GM21717 (cell line): ENCODE measurements at regions not wholly inside any gene's neighbourhood (a gene's known extent, or its start where the extent isn't known, plus 50 kb on each side); places are given as distances from the start of the nearest gene placed in this dataset.

Experiments used
- ATAC-seq: cut with Tn5 transposase; IDR thresholded peaks from one replicate; pipeline ENCODE4 v1.9.1; 2021; ENCODE audit warnings: mild to moderate bottlenecking, moderate library complexity; ENCODE audit not compliant: unreplicated experiment

DNA sequence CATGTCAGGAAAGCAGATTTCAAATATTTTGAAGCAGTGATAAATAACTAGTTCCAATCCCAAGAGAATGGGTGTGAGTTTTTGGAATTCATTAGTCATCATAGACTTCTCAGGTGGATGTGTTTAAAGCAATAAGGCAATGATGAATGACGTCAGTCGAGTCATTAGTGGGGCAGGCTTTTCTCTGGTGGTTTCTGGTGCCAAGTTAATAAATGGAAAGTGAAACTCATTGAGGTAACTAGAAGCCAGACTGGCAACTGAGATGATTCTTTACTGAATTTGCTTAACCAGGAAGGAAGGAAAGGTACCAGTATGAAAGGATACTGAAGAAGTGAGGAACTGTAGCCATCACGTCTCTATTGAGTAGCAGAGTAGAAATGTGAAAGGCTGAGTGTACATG lies 311.0 kb downstream of the GPAM start:
- ATAC-seq: no peak

DNA sequence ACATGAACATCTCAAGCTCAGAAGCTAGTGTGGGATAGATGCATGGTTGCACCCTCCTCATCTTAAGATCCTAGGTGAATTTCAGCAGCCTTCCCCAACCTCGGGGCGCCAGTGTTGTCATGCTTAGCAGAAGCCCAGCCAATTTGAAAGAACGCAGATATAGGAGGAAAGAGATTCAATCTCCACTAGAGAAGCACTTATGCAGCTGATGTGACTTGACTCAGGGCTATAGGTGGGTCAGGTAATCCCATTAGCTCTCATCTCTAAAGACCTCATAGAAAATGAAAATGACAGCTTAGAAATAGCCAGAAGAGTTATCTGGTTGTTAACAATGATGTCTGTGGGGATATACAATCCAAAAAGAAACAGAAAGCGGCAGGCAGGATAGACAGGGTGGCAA lies 310.5 kb downstream of the GPAM start:
- no peak for ATAC-seq

DNA sequence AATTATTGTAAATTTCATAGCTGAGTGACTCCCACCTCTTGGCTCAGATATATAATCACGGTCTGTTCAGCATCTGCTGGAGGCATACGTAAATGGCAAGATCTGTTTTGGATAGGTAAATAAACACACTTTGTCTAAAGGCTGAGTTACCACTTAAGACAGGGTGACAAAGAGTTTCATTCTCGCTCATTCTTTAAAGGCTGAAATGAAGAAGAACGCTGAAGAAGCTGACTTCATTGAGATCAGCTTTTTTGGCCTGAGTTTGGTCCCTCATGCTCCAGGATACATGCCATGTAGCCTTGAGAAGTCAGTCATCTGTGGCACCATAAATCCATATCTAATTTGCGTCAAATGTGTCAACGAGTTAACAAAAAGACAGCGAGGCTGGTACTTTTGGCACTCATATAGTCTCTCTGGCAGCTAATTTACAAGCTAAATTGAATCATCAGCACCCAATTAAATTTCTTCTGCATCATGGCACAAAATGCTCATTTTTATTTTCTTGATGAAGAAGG lies 309.9 kb downstream of the GPAM start:
- no peak for ATAC-seq

DNA sequence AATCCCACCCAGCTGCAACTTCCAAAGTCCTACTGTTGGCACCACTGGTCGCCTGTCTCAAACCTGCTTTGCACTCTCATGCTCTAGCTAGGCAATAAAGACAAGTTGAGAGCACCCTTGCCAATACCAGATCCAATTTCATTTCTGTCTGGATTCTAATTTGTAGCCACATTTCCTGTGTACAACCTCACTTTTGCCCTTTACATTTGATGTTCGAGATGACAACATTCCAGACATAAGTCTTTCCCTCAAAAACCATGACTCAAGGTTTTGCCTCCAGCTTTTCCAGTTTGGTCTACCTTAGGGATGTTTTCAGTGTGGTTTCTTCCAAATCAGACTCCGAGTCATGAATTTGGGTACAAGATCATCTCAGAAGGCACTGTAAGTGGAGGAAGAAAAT lies 309.0 kb downstream of the GPAM start:
- ATAC-seq: no peak

DNA sequence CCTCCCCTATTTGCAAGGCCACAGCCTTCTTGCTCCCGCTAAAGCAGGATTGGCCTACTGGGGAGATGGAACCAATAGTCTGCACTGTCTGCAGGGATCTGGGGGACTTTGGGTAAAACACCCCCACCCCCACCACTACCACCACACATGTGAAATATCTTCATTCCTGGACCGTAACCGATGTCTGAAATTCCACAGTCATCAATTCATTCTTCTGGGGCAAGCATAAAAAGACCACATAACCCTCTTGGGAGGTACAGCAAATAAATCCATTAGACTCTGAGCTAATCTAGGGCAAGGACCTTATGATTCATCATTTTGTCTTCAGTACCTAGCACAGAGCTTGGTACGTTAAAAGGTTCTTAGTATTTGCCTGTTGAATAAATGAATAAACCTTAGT lies 307.8 kb downstream of the GPAM start:
- no peak for ATAC-seq

DNA sequence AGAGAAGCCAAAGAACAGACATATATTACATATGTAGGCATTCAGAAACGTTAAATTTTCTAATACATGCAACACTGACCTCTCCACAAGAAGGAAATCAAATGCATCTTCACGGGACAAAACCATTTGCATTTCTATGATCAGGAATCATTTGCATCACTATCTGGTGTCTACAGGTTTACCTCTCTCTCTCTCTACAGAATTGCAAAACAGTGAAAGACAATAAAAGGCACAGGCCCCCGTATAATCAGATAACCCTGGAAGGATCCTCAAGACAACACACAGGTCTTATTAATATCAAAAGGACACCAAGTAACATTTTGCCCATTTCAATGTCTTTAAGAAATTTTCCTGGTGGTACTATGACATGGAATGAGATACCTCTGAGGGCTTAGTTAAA lies 306.3 kb downstream of the GPAM start:
- ATAC-seq: no peak

DNA sequence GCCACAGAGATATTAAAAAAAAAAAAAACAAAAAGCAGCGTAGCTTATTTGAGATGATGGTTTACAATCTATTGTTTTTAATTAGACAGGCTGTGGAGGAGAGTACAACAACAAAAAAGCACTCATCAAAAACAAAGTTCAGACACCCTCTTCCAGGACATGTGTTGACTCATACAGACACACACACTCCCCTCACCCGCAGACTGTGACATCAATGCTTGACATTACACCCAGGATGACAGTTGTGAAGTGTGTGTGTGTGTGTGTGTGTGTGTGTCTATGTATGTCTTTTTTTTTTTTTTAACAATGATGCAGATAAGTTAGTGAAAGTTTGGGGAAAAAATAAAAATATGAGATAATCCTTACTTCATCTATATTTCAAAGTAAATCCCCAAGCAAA lies 303.6 kb downstream of the GPAM start:
- ATAC-seq: no peak

DNA sequence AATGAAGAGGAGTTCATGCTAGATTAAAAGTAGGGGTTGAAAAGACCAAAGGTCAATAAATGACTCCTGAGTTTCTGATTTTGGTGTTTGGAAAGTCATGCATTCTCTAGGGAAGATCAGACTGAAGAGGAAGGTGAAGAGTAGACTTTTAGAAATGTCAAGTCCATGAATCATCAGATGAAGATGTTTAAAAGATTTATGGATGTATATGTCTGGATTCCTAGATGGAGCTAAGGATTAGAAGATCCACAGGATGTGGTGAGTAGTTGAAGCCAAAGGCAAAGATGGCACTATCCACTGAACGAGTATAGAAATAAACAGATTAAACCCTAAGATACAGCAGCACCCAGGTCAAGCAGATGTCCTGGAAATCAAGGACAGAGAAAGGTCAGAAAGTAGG lies 298.5 kb downstream of the GPAM start:
- ATAC-seq: no peak

DNA sequence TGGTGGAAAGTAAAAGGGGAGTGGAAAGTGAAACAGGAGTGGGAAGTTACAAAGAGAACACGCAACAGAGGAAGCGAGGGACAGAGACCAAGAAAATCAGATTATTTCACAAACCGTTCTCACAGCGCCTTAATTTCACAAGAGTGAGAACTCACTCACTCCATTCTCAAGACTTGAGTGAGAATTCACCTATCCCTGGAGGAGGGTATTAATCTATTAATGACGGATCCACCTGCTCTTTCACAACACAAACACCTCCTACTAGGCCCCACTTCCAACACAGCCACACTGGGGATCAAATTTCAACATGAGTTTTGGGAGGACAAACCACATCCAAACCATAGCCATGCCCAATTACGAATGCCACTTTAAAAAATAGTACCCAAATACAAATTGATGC lies 297.6 kb downstream of the GPAM start:
- no peak for ATAC-seq

DNA sequence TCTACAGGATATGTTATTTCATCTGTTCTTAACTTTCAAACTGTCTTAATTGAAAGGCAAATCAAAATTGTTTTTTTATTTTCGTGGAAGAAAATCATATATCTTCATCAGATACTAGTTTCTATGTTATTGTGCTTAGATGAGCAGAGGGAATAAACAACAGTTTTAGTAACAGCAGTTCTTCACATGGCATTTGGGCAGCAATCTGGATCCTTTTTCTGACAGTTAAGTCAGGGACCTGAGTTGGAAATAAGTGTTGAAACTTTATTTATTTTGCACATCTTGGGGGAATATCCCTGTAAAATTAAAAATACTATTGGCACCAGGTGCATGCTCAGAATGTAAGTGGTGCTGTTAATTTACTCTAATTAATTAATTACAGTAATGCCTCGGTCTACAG lies 296.3 kb downstream of the GPAM start:
- no peak for ATAC-seq

DNA sequence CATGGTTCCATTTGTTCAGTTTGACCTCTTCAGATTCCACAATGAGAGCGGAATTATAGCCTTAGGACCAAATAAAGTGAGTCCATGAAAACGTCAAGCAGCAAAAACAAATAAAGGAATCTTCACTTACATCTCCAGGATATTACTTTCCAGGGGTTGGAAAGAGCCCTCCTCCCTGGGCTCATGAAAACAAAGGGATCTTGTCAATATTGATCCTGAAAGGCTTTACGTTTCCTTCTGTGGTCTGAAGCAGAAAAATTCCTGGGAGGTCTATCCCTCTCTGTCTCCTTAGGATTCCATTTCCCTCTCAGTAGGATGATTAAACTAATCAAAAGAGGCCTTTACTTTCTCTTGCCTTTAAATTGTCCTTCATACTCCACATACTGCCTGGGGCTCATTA lies 293.5 kb downstream of the GPAM start:
- no peak for ATAC-seq

DNA sequence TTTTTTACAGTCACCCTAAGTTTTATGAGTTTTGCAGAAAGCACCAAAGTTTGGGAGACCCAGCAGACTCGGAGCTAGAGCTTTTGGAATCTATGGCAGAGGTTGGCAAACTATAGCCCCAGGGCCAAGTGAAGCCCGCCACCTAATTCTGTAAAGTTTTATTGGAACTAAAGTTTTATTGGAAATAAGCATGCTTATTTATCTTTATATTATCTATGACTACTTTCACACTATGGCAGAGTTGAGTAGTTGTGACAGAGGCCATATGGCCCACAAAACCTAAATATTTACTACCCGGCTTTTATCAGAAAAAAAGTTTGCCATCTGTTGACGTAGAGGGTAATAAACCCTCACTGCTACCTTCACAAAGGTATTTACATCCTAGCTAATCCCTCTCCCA lies 267.6 kb downstream of the GPAM start:
- ATAC-seq: no peak

DNA sequence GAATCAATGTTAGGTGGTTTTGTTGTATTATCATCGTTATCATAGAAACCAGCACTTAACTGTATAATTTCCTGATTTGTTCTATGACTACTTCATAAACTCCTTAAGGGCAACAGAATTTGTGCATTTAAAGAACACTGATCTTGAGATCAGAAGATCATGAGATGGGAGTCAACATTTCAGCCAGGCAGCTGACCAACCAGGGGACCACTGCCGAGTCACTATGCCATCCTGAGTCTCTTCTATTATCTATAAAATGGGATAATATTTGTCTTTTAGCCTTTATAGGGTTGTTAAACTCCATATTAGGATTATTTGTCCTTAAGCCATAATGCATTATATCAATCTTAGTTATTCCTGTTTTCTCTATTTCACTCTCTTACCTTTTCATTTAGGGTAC lies 261.7 kb downstream of the GPAM start:
- ATAC-seq: no peak

DNA sequence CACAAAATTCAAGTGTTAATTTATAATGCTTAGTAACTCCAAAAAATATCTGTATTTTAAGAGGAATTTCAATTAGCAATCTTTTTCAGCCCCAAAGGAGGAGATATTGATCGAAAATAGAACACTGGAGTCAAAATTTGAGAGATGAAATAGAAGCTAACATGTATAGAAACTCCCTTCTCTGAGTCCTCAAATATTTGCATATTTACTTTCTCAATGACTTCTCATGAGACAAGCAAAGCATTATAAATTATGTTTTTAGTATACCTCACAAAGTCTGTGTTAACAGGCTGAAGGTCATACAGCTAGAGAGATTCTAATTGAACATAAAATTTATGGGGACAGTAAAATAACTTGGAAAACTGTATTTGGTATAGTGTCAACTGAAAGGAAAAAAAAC lies 260.5 kb downstream of the GPAM start:
- ATAC-seq: no peak

DNA sequence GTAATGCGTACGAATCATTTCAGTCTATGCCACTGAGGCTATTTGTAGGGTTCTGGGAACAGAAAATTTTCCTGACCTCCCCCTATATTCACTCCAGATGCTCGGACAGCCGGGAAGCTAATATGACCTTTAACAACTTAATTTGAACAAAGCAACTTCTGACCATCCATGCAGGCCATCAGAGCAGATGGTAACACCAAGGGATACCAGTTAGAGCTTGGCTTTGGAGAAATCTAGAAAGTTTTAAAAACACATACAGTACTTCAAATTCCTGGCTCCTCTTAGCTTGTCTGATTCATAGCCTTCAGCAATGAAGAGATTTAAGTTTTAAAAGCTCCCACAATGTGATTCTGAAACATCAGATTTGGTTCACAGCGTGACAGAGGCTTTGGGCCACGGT lies 257.3 kb downstream of the GPAM start:
- ATAC-seq: no peak

DNA sequence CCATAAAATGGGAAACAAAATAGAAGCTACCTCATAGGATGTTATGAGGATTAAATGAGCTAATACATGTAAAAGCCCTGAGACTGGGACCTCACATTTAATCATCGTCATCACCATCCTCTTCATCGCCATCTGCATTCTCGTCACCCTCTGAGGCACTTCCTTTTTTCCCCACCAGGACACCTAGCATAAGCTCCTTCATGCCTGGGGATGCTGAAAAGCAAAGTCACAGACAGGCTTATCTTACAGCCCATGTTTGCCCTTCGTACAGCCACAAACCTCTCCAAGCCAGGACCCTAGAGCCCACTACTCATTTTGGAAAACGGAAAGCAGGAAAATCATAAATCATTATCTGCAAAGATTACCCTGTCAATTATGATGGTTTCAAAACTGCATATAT lies 249.6 kb downstream of the GPAM start:
- ATAC-seq: no peak

DNA sequence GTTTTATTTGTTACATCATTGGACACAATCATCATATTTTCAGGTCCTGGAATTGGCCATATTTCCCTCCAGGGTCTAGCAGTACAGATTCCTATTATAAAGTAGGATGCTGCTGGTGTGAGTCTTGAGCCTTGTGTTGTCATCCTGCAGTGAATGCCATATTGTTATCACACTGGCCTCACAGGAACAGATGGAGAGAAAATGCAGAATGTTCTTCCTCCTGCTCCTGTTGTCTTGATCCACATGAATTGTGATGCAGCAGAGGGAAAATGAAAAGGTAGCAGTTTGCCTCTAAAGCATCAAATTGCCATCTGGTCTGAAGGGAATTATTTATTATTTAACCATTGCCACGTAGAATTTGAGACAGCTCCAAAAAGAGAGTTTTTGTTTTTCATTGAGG lies 248.6 kb downstream of the GPAM start:
- ATAC-seq: no peak

DNA sequence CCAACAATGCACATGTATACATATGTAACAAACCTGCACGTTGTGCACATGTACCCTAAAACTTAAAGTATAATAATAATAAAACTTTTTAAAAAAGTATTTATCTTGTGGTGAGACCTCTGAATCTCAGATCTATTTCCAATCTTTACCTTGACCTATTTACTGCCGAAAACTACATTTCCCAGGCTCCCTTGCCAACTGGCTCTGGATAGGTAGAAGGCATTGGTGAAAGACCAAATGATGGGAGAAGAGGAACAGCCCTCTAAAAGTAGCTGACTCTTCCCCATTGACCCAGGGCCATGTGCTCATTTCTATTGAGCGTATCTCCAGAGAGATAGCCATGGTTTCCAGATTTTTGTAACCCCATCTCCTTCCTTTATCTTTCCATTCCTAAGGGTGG lies 247.4 kb downstream of the GPAM start:
- no peak for ATAC-seq

DNA sequence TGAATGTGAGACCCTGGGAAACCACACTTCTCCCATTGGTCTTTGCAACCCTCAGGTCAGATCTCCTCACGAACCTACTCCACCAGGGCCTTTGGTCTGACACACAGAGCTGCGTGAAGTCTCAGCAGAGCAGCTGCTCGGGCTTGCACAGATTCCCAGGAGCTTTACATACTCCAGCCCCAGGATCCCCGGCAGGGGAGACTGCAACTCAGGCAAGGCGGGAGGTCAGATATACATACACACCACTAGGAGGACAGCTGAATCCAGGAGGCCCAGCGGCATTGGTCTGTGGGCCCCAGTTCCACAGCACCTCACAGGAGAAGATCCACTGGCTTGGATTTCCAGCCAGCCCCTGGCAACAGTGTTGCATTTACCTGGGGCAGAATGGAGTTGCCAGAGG lies 239.2 kb downstream of the GPAM start:
- ATAC-seq: no peak

DNA sequence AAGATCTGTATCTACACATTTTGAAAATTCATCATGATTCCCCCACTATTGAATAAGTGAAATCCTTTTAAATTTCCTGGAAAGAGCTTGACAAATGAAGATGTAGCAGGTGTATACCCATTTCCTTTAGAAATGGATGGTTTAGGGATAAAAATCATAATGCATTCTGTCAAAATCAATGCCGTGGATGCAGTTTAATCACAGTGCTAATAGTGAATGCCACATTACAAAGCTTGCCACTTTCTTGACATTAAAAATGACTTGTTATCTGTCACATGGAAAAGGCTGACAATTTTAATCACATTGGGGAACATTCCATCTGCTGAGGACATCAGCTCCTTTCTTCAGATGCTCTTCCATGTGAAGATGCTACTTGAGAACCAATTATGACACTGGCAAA lies 229.6 kb downstream of the GPAM start:
- no peak for ATAC-seq

DNA sequence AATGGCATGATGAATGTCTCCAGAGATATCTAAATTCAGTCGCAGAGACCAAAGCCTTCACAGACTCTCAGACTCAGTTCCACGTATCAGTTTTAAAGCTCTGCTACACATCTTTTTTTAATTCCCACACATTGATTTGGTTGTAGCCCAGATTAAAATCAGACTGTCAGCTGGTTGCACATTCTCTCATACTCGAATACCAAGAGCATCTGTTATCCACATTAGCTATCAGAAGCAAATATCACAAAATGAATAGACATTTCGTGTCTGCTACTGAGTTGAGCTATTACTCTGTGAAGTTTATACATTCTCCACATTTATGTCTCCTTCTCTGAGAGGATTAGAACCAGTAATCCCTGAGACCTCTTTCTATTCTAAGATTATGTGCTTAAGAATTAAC lies 229.2 kb downstream of the GPAM start:
- ATAC-seq: no peak

DNA sequence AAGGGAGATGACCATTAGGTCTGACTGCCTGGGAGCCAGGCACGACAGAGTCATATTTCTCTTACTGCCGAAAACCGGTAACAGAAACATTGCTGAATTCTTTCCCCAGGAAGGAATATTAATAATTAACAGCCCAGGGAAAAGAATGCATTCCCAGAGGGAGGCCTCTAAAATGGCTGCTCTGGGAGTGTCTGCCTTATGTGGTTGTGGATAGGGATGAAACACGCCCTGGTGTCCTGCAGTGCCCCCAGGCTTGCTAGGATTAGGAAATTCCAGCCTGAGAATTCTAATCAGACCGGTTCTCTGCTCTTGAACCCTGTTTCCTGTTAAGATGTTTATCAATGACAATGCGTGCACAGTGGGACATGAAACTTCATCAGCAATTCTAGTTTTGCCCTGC lies 226.7 kb downstream of the GPAM start:
- no peak for ATAC-seq

DNA sequence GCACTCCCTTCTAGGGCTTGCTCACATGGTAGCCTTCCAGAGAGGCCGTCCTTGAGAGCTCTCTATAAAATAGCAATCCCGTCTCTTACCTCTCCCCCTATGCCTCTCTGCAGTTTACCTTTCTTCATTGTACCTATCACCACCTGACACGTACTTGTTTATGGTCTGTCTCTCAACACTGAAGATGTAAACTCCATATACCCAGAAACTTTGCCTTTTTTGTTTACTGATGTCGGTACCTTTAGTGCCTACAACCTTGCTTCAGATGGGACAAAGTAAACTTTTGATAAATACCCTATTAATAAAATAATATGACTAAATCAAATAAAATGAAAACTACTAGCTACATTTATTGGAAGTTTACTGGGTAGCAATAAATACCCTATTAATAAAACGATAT lies 220.6 kb downstream of the GPAM start:
- no peak for ATAC-seq

DNA sequence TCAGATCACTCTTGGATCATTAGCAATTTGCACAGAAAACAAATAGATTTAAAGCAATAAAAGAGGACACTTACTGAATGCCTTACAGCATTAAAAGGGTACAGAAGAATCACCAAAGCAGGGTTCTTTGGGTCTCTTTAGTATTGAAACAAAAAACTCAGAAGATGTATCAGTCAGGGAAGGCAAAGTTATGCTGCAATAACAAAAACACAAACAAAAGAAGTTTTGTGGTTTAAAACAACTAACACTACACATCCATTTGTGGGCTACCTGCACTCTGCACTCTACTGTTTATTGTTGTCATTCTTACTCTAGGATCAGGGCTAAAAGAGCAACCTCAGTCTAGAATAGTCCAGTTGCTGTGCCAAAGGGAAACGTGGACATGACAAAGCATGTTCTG lies 216.4 kb downstream of the GPAM start:
- ATAC-seq: no peak
